Fibroblast of skin of left quadriceps (primary cell): ENCODE measurements at regions not wholly inside any gene's neighbourhood (a gene's known extent, or its start where the extent isn't known, plus 50 kb on each side); places are given as distances from the start of the nearest gene placed in this dataset.

Source experiments
- DNase-seq, 2 experiments: peaks; one replicate each; pipeline ENCODE4 v3.0.0-alpha.2; 2013; ENCODE audit warnings: low read depth in 2 of 2

DNA sequence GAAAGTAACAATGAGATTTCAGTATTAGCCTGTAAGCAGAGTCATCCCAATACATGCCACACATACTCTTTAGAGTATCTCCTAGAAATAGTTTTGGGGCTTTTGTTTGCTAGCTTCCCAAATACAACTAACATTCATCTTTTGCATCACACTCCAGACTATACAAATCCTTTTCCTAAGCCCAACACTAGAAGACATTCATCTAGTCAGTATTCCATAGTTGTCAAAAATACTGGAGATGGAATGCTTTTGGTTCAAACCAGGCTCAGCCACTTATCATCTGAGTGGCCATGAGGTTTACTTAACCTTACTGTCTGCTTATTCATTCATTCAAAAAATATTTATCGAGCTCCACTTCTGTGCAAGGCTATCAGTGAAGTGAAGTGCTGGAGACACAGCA is 205.1 kb upstream of the SGCD start:
- no peak for DNase-seq

DNA sequence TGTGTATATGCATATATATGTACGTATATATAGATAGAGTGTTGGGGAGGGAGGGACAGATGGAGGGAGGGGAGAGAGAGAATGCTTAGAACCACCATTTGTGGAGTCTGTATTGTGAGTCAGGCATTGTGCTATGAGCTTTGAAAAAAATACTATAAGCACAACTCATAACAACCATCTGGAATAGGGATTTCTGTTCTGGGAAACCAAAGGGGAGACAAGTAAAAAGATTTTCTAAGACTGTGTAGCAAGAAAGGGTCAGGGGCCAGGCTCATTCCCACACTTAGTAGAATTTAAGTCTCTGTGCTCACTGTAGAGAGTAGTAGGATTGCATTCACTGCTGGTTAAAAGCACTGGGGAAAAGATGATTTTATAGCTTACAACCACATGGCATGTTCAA is 202.3 kb upstream of the SGCD start:
- no peak for DNase-seq

DNA sequence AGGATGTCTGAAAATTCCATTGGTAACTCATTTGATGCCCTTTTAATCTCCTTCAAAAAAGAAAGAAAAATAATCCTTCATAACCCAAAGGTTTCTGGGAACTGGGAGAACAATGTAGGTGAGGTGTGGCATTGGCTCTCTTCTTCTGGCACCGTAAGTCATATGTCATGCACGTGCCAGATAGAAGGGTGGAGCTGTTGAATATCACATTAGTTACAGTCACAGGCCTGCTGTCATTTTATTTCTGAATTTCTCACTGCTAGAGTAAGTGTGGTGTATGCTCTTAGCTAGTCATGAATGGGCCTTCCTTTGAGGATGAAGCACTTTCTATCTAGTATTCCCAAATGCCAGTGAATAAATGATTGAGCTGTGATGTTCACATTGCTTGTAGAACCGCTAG is 201.8 kb upstream of the SGCD start:
- DNase-seq = no peak

DNA sequence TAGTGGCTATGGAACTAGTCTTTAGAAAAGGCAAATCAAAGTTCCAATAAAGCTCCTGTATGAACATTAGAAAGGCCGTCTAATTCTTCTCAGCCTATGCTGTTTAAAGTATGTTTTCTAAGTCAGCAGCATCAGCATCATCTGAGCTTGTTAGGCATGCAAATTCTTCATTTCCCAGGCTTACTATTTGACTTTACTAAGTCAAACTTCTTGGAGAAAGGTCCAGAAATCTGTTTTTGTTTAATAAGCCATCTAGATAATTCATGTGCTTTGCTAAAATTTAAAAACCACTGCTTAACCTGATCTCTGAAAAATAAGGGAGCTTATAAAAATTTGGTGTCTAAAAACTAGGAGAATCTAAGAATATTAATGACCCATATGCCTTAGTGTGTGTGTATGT is 200.2 kb upstream of the SGCD start:
- DNase-seq = no peak

DNA sequence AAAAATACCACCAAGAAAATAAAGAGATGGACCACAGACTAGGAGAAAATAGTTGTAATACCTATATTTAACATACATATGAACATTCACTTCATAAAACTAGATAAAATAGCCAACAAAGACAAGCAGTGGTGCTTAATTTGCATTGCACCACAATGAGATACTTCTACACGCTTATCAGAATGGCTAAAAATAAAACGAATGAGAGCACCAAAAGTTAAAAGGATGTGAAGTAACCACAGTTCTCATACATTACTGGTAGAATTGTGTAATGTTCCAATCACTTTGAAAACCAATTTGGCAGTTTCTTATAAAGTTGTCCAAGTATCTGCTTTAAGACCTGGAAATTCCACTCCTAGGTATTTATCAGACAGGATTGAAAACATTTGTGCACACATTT is 198.9 kb upstream of the SGCD start:
- DNase-seq = no peak

DNA sequence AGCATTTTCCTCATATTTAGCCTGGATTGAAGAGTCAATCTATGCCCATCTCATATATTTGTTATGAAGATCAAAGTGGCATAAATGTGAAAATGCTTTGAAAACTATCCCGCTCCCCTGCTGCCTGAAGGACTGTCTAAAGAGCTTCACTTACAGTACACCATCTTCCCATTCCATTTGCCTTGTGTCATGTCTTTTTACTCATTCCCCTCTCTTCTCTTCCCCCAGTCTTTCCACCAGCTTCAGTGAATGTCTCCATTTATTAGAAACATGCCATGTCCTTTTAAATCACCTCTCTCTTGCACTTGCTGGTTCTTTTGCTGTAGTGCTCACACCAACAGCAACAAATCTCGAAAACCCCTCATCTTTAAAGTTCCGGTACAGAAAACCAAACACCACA is 192.7 kb upstream of the SGCD start:
- DNase-seq = no peak

DNA sequence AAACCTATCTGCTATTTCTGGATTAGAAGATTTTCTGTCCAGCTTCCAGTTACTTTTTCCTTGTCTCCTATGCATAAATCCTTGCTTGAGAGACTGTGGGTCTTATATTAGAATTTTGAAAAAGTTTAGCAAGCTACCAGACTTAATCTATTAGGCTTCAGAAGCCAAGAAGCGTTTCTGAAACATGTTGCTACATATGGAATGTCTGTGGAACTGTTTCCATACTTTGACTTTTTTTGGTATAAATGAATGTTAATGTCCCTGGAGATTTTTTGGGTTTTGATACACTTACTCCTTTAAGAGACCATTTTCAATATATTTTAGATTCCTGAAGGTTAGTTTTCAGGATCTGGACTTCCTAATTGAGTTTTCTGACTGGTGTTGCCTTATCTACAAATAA is 191.4 kb upstream of the SGCD start:
- DNase-seq = no peak

DNA sequence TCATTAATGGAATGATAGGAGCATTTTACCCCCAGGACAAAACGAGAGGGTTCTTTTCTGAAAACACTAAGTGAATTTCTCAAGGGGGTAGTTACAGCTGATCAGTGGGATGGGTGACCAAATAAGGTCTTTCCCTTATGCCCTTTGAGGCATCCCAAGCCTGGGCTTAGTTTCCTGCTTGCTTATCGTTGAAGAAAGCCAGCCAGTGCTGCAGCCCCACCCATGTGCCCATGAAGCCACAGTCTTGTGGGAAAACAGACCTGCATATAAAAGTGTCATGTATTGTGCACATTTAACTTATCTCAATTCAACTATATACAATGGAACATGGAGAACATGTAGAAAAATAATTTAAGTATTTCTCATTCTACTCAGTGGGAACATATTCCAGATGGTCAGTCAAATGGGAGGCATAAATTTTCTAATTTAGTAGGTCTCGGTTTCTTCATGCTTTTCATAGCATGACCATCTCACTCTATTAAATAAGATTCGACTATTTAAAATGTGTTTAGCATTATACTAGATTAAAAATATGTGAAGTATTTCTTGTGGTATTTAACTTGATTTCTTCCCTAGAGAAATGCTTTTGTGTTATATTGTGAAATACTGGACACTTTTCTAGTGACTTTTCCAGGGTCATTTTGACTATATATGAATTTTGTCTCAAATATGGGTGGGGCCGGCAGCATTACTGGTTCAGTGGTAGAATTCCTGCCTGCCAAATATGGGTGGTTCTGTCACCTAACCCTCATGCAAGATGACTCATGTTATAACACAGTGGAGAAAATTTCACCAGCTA is 189.7 kb upstream of the SGCD start:
- peak; percentile 83 to 86 for DNase-seq

DNA sequence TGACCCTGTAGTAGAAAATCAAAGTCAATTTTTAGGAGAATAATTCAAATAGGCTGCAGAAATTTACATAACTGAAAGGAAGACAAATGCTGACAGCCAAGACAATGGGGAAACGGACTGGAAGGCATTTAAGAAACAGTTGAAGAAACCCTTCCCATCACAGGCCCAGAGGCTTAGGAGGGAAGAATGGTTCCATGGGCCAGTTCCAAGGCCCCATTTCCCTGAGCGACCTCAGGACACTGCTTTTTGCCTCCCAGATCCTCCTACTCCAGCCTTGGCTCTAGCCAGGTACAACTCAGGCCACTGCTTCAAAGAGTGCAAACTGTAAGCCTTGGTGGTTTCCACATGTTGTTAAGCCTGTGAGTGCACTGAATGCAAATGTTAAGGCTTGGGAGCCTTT is 184.1 kb upstream of the SGCD start:
- no peak for DNase-seq

DNA sequence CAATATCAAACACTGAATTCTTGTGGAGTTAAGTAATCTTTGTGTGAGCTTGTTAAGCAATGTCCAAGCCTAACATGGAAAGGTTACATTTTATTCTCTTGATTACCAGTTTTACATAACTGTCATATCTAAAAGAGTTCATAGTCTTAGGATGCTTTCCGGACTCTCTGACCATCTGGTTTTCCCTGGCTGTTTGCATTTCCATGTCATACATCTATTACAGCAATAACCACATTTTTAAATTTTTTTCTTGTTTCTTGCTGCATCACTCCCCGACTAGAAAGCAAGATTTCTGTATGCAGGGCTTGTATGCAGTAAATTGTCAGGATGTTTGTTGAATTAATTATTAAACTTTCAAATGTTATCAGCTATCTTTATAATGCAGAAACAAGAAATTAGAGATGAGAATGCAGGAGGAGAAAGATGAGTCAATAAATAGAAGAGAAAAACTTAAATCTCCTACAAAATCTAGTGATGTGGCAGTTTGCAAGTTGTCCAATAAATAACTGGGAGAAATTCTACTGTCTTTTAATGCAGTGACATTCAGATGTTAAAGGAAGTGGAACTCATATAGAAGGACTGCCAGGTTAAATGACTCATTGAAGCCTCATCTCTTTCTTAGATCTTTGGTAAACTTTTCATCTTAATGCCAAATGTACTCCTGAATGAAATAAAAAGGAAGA is 179.6 kb upstream of the SGCD start:
- no peak for DNase-seq

DNA sequence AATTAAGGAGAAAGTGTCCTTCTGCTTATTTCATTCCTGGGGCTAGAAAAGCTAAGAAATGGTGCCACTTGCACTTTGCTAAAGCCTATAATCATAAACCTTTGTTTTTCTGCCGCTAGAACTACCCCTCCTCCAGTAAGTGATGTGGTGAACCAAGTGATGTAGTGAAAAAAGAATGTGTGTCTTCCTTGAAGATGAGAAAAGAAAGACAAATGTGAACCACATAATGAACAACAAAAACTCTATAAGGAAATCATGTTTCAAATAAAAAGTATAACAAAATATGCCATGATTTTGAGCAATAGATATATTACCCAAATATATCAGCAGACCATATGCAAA is 179.0 kb upstream of the SGCD start:
- no peak for DNase-seq

DNA sequence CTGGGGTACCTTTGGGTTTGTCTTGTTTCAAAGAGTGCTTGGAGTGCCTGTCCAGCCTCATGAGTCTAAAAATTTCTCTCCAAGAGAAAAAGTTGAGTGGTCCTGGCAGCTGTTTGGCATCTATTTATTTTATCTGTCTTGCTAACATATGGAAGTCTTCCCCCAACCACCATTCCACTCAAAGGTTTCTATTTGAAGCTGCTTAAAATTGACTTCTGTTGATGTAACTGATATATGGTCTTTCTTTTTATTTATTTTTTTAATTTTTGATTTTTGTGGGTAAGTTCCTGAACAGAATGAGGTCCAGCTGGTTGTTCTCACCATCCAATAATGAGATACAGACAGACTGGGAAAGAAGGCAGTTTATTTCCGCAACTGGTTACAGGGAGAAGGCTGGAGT is 178.7 kb upstream of the SGCD start:
- no peak for DNase-seq

DNA sequence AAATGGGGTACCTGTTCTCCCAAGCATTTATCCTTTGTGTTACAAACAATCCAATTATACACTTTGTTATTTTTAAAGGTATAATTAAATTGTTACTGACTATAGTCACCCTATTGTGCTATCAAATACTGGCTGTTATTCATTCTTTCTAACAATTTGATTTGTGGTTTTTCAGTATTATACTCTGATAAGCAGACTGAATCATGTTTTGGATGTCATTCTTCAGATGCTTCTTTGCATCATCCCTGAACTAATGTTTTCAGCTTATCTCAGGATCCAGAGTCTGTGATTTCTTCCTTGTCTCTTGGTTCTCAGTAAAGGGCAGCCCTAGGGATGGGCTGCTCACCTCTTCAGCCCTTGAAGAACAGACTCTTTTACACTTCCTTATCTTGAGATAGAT is 177.8 kb upstream of the SGCD start:
- no peak for DNase-seq

DNA sequence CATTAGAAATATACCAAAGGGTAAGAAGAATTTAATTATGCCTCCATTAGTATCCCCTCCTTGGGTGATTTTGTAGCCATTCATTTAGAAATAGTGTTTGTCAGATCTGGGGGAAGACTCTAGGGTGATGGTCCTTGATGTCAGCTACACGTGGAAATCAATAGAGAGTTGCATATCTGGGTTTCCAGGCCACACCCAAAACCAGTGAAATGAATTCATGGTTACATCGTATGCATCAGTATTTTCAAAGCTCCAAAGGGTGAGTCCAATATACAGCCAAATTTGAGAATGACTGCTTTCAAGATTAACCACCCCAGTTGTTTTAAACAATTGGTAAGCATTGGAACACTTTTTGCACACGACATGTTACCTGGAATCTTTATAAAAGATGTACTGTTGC is 173.4 kb upstream of the SGCD start:
- no peak for DNase-seq

DNA sequence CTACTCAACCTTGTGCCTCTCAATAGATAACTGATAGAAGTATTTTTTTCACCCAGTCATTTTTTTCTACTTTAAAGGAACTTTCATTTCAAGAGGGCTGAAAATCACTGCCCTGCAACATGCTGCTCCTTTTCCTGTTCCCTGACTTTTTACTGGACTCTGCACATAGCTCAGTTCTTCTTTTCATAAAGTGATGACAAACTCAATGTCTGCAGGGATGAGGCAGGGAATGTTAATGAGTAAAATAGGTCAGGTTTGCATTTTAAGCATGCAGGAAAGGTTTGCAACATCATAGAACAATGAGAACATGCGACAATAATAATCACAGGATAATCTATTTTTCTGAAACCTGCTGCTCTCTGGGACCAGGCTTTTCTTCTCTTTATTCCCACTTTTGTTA is 172.2 kb upstream of the SGCD start:
- no peak for DNase-seq

DNA sequence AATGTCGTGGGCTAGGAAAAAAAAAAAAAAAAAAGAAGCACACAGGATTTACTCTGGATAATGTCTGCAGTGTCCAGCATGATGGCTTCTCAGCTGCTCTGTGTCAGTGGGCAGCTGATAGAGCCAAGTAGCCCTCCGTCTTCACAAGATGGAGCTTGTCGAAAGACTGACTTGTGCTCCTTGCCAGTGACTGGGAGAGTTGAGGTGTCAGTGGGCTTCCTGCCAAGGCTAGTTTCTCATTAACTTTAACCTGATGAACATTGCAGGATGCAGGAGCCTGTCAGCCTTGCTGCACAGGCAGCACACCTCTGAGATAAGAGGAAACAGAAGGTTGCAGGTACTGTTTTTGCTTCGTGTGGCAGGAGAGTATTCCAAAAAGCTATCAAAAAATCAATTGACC is 171.4 kb upstream of the SGCD start:
- DNase-seq = no peak

DNA sequence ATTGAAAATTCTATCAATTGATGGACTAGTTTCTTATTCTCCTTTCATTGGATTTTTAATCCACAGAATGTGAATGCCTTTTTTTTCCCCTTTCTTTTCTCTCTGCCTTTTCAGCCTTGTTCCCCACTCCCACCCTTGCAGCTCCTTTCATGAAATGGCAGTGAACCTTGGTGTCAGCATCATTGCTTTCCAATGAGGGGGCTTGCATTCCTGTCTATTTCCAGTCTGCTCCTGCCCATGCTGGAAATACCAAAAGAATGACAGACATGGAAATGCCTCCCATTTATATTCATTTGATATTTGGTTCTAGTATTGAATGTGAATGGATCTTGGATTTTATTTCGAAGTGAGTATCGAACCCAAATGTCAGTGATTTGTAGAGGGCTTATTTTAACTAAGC is 162.7 kb upstream of the SGCD start:
- DNase-seq = no peak

DNA sequence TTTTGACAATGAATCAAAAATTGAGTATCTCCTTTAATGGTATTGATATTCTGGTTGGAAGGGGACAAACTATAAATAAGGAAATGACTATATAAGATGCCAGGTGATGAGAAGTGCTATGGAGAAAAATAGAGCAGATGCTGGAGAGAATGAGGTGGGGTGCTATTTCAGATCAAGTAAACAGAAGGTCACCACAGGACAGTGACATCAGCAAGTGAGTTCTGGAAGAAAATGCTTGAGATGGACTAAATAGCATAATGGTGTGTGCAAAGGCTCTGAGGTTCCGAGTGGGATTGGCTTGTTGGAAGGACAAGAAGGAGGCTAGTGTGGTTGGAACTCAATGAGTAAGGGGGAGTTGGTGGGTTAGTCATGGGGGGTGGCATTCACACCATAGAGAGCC is 157.5 kb upstream of the SGCD start:
- no peak for DNase-seq

DNA sequence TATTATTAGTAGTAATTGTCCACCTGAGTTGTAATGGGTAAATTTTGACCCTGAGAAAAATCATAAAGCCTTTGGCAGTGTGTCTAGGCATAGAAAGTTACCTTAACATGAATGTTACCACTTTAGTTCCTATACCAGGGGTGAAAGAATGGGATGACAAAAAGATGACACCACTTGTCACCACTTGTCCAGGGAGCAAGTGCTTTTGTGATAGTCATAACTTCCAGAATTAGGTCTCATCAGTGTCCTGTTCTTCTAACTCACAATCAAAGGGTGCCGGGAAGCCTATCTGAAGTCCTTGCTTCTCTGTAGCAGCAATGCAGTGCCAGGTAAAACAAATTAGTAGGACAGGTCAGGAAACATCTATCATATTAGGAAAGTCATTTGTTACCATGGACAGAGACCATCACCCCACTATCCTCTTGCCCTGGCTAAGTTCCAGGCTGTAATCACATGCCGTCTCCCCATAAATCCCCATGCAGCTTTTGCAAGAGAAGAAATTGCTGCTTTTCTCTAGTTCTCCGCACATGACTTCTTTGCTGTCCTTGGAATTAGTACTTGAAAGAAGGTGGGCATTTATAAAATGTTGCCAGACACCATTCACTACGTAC is 156.5 kb upstream of the SGCD start:
- DNase-seq = no peak

DNA sequence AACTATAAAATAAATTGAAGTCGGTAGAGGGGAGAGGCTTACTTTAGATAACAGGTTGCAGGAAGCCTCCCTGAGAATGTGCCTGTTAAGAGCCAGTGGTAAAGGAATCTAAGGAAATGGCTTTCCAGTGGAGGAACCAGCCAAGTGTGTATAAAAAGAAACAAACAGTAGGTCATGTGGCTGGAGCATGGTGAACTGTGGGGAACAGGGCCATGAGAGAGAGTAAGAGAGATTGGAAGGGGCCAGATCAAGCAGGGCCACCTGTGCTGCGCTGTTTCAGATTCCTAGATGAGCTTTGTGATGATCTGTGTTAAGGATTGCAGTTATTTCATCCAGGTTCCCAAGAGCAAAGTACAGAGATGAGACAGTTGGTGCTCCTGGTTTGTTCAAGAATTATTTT is 152.7 kb upstream of the SGCD start:
- DNase-seq = no peak

DNA sequence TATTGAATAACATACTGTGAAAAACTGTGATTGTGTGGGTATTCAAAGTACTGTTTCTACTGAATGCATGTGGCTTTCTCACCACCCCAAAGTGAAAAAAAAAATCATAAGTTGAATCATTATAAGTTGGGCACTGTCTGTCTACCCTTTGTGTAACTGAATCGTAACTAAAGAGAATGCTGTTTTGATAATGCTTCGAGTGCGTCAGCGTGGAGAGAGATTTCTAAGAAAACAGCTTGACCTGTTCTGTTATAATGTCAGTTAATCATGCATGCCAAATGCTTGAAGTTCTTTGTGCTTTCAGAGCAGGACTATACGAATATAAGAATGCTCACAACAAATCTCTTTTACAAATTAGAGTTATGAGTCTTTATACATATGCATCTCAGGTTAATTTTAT is 148.8 kb upstream of the SGCD start:
- no peak for DNase-seq

DNA sequence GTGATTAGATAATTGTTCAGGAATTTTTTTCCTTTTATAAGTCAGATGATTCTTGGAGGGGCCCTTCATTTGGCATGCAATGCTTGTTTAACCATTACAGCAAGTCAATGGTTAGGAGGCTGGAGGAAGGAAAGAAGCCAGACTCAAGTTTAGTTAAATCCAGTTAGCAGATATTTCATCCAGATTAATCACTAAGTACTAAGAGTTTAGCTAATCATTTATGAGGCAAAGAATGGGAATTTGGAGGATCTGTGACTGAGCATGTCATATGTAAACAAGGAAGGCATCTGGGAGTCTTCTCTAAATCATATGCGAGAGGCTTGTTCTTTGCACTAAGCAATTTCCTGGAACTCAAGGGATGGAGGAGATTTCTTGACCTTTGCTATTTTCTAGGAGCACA is 145.3 kb upstream of the SGCD start:
- DNase-seq = no peak

DNA sequence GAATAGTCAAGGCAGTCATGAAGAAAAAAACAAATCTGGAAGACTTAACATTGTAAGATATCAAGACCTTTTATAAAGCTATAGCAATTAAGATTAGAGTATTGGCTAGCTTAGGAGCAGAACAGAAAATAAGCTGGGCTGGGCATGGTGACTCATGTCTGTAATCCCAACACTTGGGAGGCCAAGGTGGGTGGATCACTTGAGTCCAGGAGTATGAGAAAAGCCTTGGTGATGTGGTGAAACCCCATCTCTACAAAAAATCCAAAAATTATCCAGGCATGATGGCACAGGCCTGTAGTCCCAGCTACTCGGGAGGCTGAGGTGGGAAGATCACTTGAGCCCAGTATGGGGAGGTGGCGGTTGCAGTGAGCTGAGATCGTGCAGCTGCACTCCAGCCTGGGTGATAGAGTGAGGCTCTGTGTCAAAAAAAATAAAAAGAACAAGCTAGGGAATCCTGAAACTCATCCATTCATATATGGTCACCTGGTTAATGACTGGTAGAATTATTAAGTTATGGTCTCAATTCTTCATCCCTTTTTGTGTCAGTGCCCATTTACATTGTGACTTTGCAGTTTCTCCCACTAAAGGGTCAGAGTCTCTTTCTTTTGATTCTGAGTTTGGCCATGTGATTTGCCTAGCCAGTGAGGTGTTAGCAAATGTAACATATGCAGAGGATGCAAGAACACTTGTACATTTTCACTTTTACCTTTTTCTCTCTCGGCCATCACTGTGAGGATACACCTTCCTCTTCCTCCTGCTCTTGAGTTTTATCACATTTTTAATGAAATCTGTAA is 144.6 kb upstream of the SGCD start:
- no peak for DNase-seq
